H1 (cell line): ENCODE measurements at regions not wholly inside any gene's neighbourhood (a gene's known extent, or its start where the extent isn't known, plus 50 kb on each side); places are given as distances from the start of the nearest gene placed in this dataset.

ENCODE experiments used
- EZH2 ChIP-seq: fragments of 200-600 bp; sonication (generic); IDR thresholded peaks from 2 replicates; pipeline ENCODE4 v1.7.1; 2012; ENCODE audit warnings: low read depth, mild to moderate bottlenecking, moderate library complexity, low read length, inconsistent platforms; ENCODE audit not compliant: severe bottlenecking
- FOSL1 ChIP-seq: IDR thresholded peaks from 2 replicates; pipeline ENCODE4 v1.6.1; 2011; ENCODE audit warnings: mild to moderate bottlenecking, low read depth, low read length, moderate library complexity; ENCODE audit not compliant: insufficient read depth
- JUN ChIP-seq: IDR thresholded peaks from 2 replicates; pipeline ENCODE4 v1.6.1; 2011; ENCODE audit warnings: low read depth, mild to moderate bottlenecking, improper control_type of control experiment, low read length
- KDM1A ChIP-seq: fragments of 200-600, 300-600 bp; sonication (generic); IDR thresholded peaks from 2 replicates; pipeline ENCODE4 v1.7.1; 2016; ENCODE audit warnings: mild to moderate bottlenecking, low read length, borderline replicate concordance
- MAFK ChIP-seq: IDR thresholded peaks from 2 replicates; pipeline ENCODE4 v1.6.1; 2012; ENCODE audit warnings: low read depth, mild to moderate bottlenecking, improper control_type of control experiment, low read length
- POLR2A ChIP-seq, 2 experiments: IDR thresholded peaks; 1 replicate in 1 of 2; 2 replicates in 1 of 2; pipeline ENCODE4 v1.6.1; 2011; ENCODE audit warnings: low read depth in 2 of 2, low read length in 2 of 2, mild to moderate bottlenecking in 2 of 2; ENCODE audit errors: control extremely low read depth in 1 of 2
- SAP30 ChIP-seq: fragments of 300-600 bp; sonication (generic); IDR thresholded peaks from 2 replicates; pipeline ENCODE4 v1.7.1; 2012; ENCODE audit warnings: low read length, moderate library complexity, mild to moderate bottlenecking, inconsistent platforms; ENCODE audit not compliant: insufficient read depth, insufficient replicate concordance
- TAF1 ChIP-seq: IDR thresholded peaks from 2 replicates; pipeline ENCODE4 v1.6.1; 2011; ENCODE audit warnings: mild to moderate bottlenecking, low read depth, low read length
- YY1 ChIP-seq: IDR thresholded peaks from 2 replicates; pipeline ENCODE4 v1.6.1; 2011; ENCODE audit warnings: low read depth, mild to moderate bottlenecking, low read length
- TF ChIP-seq, protein P1 (sequence below), 3 experiments: IDR thresholded peaks; 1 replicate in 2 of 3; 2 replicates in 1 of 3; pipeline versions ENCODE4 v1.5.1 to v1.6.1; 2011; ENCODE audit warnings: low read length in 3 of 3, mild to moderate bottlenecking in 3 of 3, inconsistent platforms in 2 of 3, low read depth in 1 of 3, moderate library complexity in 1 of 3; ENCODE audit not compliant: insufficient read depth in 1 of 3; ENCODE audit errors: control extremely low read depth in 1 of 3

DNA sequence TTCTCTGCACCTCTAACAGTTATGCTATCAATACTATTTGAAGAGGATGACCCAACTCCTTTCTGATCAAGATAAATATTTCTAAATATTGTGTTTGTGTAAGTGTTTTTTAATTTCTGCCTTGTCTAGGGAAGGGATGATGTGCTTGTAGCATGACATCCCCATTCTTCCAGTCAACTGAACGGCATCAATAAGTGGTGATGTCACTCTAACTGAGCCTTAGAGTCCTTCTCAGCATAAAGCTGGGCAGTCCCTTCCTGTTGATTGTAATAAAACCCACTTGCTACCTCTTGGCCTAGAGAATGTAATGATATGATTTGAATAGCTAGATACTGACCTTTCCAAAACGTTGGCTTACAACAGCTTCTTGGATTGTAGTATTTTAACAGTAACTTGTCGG lies 52.5 kb upstream of the KCNJ6 start:
- no peak for TF ChIP-seq POLR2A (IDR thresholded peaks at IDR 0.05; ENCODE audit: control extremely low read depth in 1 of 2, low read depth in 2 of 2, low read length in 2 of 2)
- TF ChIP-seq, protein P1, sequence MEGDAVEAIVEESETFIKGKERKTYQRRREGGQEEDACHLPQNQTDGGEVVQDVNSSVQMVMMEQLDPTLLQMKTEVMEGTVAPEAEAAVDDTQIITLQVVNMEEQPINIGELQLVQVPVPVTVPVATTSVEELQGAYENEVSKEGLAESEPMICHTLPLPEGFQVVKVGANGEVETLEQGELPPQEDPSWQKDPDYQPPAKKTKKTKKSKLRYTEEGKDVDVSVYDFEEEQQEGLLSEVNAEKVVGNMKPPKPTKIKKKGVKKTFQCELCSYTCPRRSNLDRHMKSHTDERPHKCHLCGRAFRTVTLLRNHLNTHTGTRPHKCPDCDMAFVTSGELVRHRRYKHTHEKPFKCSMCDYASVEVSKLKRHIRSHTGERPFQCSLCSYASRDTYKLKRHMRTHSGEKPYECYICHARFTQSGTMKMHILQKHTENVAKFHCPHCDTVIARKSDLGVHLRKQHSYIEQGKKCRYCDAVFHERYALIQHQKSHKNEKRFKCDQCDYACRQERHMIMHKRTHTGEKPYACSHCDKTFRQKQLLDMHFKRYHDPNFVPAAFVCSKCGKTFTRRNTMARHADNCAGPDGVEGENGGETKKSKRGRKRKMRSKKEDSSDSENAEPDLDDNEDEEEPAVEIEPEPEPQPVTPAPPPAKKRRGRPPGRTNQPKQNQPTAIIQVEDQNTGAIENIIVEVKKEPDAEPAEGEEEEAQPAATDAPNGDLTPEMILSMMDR (IDR thresholded peaks at IDR 0.05; ENCODE audit: control extremely low read depth in 1 of 3, insufficient read depth in 1 of 3, low read depth in 1 of 3, low read length in 3 of 3), result no peak
- TF ChIP-seq KDM1A, result no peak
- no peak for TF ChIP-seq SAP30
- no peak for TF ChIP-seq FOSL1
- no peak for TF ChIP-seq EZH2
- TF ChIP-seq TAF1, result no peak
- no peak for TF ChIP-seq YY1
- no peak for TF ChIP-seq JUN
- TF ChIP-seq MAFK, result no peak
